ENCODE measurements at regions not wholly inside any gene's neighbourhood (a gene's known extent, or its start where the extent isn't known, plus 50 kb on each side); places are given as distances from the start of the nearest gene placed in this dataset.

- no peak for DNase-seq
Observed at GRCh38 chr15:93861956-93862741, 369.2 kb upstream of the MCTP2 start.

GRCh38 chr15:93861413-93861812 is 369.9 kb upstream of the MCTP2 start:
- no peak for DNase-seq

- no peak for DNase-seq
Observed at GRCh38 chr15:93860701-93861100, 370.7 kb upstream of the MCTP2 start.

- no peak for DNase-seq
Observed at GRCh38 chr15:93859176-93859575, 372.2 kb upstream of the MCTP2 start.

GRCh38 chr15:93855181-93855826 is 376.1 kb upstream of the MCTP2 start:
- no peak for DNase-seq

- DNase-seq: no peak
Observed at GRCh38 chr15:93854088-93854487, 377.3 kb upstream of the MCTP2 start.

- no peak for DNase-seq
Observed at GRCh38 chr15:93852761-93853160, 378.6 kb upstream of the MCTP2 start.

- DNase-seq: no peak
Observed at GRCh38 chr15:93848490-93848889, 382.9 kb upstream of the MCTP2 start.

GRCh38 chr15:93848076-93848475 is 383.3 kb upstream of the MCTP2 start:
- DNase-seq: no peak

GRCh38 chr15:93846148-93846547 is 385.2 kb upstream of the MCTP2 start:
- DNase-seq: no peak

GRCh38 chr15:93837450-93837849 is 393.9 kb upstream of the MCTP2 start:
- DNase-seq: no peak

GRCh38 chr15:93835344-93835743 is 396.0 kb upstream of the MCTP2 start:
- no peak for DNase-seq

GRCh38 chr15:93831641-93832040 is 399.7 kb upstream of the MCTP2 start:
- no peak for DNase-seq

- no peak for DNase-seq
Observed at GRCh38 chr15:93830221-93831080, 400.9 kb upstream of the MCTP2 start.

GRCh38 chr15:93829115-93829870 is 402.1 kb upstream of the MCTP2 start:
- no peak for DNase-seq

GRCh38 chr15:93826790-93827189 is 404.6 kb upstream of the MCTP2 start:
- no peak for DNase-seq

GRCh38 chr15:93826293-93826692 is 405.1 kb upstream of the MCTP2 start:
- DNase-seq: no peak

GRCh38 chr15:93825682-93826081 is 405.7 kb upstream of the MCTP2 start:
- no peak for DNase-seq

- DNase-seq: no peak
Observed at GRCh38 chr15:93823971-93824913, 407.1 kb upstream of the MCTP2 start.

GRCh38 chr15:93820566-93820965 is 410.8 kb upstream of the MCTP2 start:
- DNase-seq: no peak

- no peak for DNase-seq
Observed at GRCh38 chr15:93819826-93820225, 411.5 kb upstream of the MCTP2 start.

GRCh38 chr15:93816815-93817214 is 414.5 kb upstream of the MCTP2 start:
- no peak for DNase-seq

All from amniotic stem cell (primary cell).